ENCODE measurements at regions not wholly inside any gene's neighbourhood (a gene's known extent, or its start where the extent isn't known, plus 50 kb on each side); places are given as distances from the start of the nearest gene placed in this dataset.

- H3K9me3 ChIP-seq (ENCODE audit: control insufficient read depth, insufficient read depth, low read depth, low read length), result no peaks in the 10 kb centered on the region
- no peaks in the 10 kb centered on the region for H3K36me3 ChIP-seq (ENCODE audit: control insufficient read depth, insufficient read depth, low read length)
- H3K27ac ChIP-seq (ENCODE audit: low read depth, low read length), result no peak overlapping the region
- H3K4me1 ChIP-seq (ENCODE audit: control insufficient read depth, insufficient read depth, low read length), result no peaks in the 10 kb centered on the region
- H3K9ac ChIP-seq (ENCODE audit: low read length), result no peak overlapping the region
- H3K27me3 ChIP-seq (ENCODE audit: control insufficient read depth, insufficient read depth, low read length), result no peaks in the 10 kb centered on the region
- H3K4me3 ChIP-seq (ENCODE audit: low read depth, low read length), result no peak overlapping the region
Observed at GRCh38 chr9:75397836-75398235, 309.5 kb downstream of the OSTF1 start.

- H3K27ac ChIP-seq (ENCODE audit: low read depth, low read length), result no peak overlapping the region
- H3K4me3 ChIP-seq (ENCODE audit: low read depth, low read length), result no peak overlapping the region
- H3K36me3 ChIP-seq (ENCODE audit: control insufficient read depth, insufficient read depth, low read length), result no peaks in the 10 kb centered on the region
- H3K9ac ChIP-seq (ENCODE audit: low read length), result no peak overlapping the region
- no peaks in the 10 kb centered on the region for H3K9me3 ChIP-seq (ENCODE audit: control insufficient read depth, insufficient read depth, low read depth, low read length)
- H3K4me1 ChIP-seq (ENCODE audit: control insufficient read depth, insufficient read depth, low read length), result no peaks in the 10 kb centered on the region
- H3K27me3 ChIP-seq (ENCODE audit: control insufficient read depth, insufficient read depth, low read length), result no peaks in the 10 kb centered on the region
Observed at GRCh38 chr9:75408391-75408790, 320.1 kb downstream of the OSTF1 start.

GRCh38 chr9:75410405-75410804, 322.1 kb downstream of the OSTF1 start:
- Histone ChIP-seq H3K27ac (ENCODE audit: low read depth, low read length) (no peak overlapping the region), H3K4me3 (ENCODE audit: low read depth, low read length) (no peak overlapping the region), H3K9ac (ENCODE audit: low read length) (no peak overlapping the region), H3K27me3 (ENCODE audit: control insufficient read depth, insufficient read depth, low read length) (no peaks in the 10 kb centered on the region), H3K36me3 (ENCODE audit: control insufficient read depth, insufficient read depth, low read length) (no peaks in the 10 kb centered on the region), H3K4me1 (ENCODE audit: control insufficient read depth, insufficient read depth, low read length) (peaks cover 5% of the 10 kb centered on the region; the same call in 1 of the 2 replicates), H3K9me3 (ENCODE audit: control insufficient read depth, insufficient read depth, low read depth, low read length) (no peaks in the 10 kb centered on the region)

- H3K27ac ChIP-seq (ENCODE audit: low read depth, low read length), result no peak overlapping the region
- H3K27me3 ChIP-seq (ENCODE audit: control insufficient read depth, insufficient read depth, low read length), result no peaks in the 10 kb centered on the region
- H3K9me3 ChIP-seq (ENCODE audit: control insufficient read depth, insufficient read depth, low read depth, low read length), result no peaks in the 10 kb centered on the region
- H3K36me3 ChIP-seq (ENCODE audit: control insufficient read depth, insufficient read depth, low read length), result no peaks in the 10 kb centered on the region
- no peak overlapping the region for H3K9ac ChIP-seq (ENCODE audit: low read length)
- H3K4me3 ChIP-seq (ENCODE audit: low read depth, low read length), result no peak overlapping the region
- peaks cover 5% of the 10 kb centered on the region; the same call in 1 of the 2 replicates for H3K4me1 ChIP-seq (ENCODE audit: control insufficient read depth, insufficient read depth, low read length)
Observed at GRCh38 chr9:75414371-75415160, 326.3 kb downstream of the OSTF1 start.

GRCh38 chr9:75417471-75417870, 329.2 kb downstream of the OSTF1 start:
- Histone ChIP-seq H3K9ac (ENCODE audit: low read length) (no peak overlapping the region), H3K36me3 (ENCODE audit: control insufficient read depth, insufficient read depth, low read length) (no peaks in the 10 kb centered on the region), H3K9me3 (ENCODE audit: control insufficient read depth, insufficient read depth, low read depth, low read length) (no peaks in the 10 kb centered on the region), H3K27ac (ENCODE audit: low read depth, low read length) (no peak overlapping the region), H3K4me3 (ENCODE audit: low read depth, low read length) (no peak overlapping the region), H3K4me1 (ENCODE audit: control insufficient read depth, insufficient read depth, low read length) (peaks cover 5% of the 10 kb centered on the region; the same call in 1 of the 2 replicates), H3K27me3 (ENCODE audit: control insufficient read depth, insufficient read depth, low read length) (no peaks in the 10 kb centered on the region)

GRCh38 chr9:75418518-75418917, 330.2 kb downstream of the OSTF1 start:
- Histone ChIP-seq H3K36me3 (ENCODE audit: control insufficient read depth, insufficient read depth, low read length) (no peaks in the 10 kb centered on the region), H3K4me3 (ENCODE audit: low read depth, low read length) (no peak overlapping the region), H3K9ac (ENCODE audit: low read length) (no peak overlapping the region), H3K4me1 (ENCODE audit: control insufficient read depth, insufficient read depth, low read length) (peaks cover 5% of the 10 kb centered on the region; the same call in 1 of the 2 replicates), H3K27me3 (ENCODE audit: control insufficient read depth, insufficient read depth, low read length) (no peaks in the 10 kb centered on the region), H3K9me3 (ENCODE audit: control insufficient read depth, insufficient read depth, low read depth, low read length) (no peaks in the 10 kb centered on the region), H3K27ac (ENCODE audit: low read depth, low read length) (no peak overlapping the region)

GRCh38 chr9:75422944-75423522, 334.7 kb downstream of the OSTF1 start:
- Histone ChIP-seq H3K4me1 (ENCODE audit: control insufficient read depth, insufficient read depth, low read length) (no peaks in the 10 kb centered on the region), H3K4me3 (ENCODE audit: low read depth, low read length) (no peak overlapping the region), H3K9me3 (ENCODE audit: control insufficient read depth, insufficient read depth, low read depth, low read length) (no peaks in the 10 kb centered on the region), H3K27me3 (ENCODE audit: control insufficient read depth, insufficient read depth, low read length) (no peaks in the 10 kb centered on the region), H3K9ac (ENCODE audit: low read length) (no peak overlapping the region), H3K36me3 (ENCODE audit: control insufficient read depth, insufficient read depth, low read length) (no peaks in the 10 kb centered on the region), H3K27ac (ENCODE audit: low read depth, low read length) (no peak overlapping the region)

GRCh38 chr9:75429531-75430475, 341.5 kb downstream of the OSTF1 start:
- no peaks in the 10 kb centered on the region for H3K36me3 ChIP-seq (ENCODE audit: control insufficient read depth, insufficient read depth, low read length)
- no peak overlapping the region for H3K27ac ChIP-seq (ENCODE audit: low read depth, low read length)
- no peak overlapping the region for H3K9ac ChIP-seq (ENCODE audit: low read length)
- no peak overlapping the region for H3K4me3 ChIP-seq (ENCODE audit: low read depth, low read length)
- H3K27me3 ChIP-seq (ENCODE audit: control insufficient read depth, insufficient read depth, low read length), result no peaks in the 10 kb centered on the region
- H3K4me1 ChIP-seq (ENCODE audit: control insufficient read depth, insufficient read depth, low read length), result no peaks in the 10 kb centered on the region
- no peaks in the 10 kb centered on the region for H3K9me3 ChIP-seq (ENCODE audit: control insufficient read depth, insufficient read depth, low read depth, low read length)

- Histone ChIP-seq H3K36me3 (ENCODE audit: control insufficient read depth, insufficient read depth, low read length) (no peaks in the 10 kb centered on the region), H3K27ac (ENCODE audit: low read depth, low read length) (no peak overlapping the region), H3K9ac (ENCODE audit: low read length) (no peak overlapping the region), H3K4me3 (ENCODE audit: low read depth, low read length) (no peak overlapping the region), H3K4me1 (ENCODE audit: control insufficient read depth, insufficient read depth, low read length) (no peaks in the 10 kb centered on the region), H3K27me3 (ENCODE audit: control insufficient read depth, insufficient read depth, low read length) (no peaks in the 10 kb centered on the region), H3K9me3 (ENCODE audit: control insufficient read depth, insufficient read depth, low read depth, low read length) (no peaks in the 10 kb centered on the region)
Observed at GRCh38 chr9:75431375-75431774, 343.1 kb downstream of the OSTF1 start.

- H3K4me1 ChIP-seq (ENCODE audit: control insufficient read depth, insufficient read depth, low read length), result no peaks in the 10 kb centered on the region
- H3K27ac ChIP-seq (ENCODE audit: low read depth, low read length), result no peak overlapping the region
- H3K9ac ChIP-seq (ENCODE audit: low read length), result no peak overlapping the region
- H3K36me3 ChIP-seq (ENCODE audit: control insufficient read depth, insufficient read depth, low read length), result no peaks in the 10 kb centered on the region
- no peaks in the 10 kb centered on the region for H3K9me3 ChIP-seq (ENCODE audit: control insufficient read depth, insufficient read depth, low read depth, low read length)
- H3K27me3 ChIP-seq (ENCODE audit: control insufficient read depth, insufficient read depth, low read length), result no peaks in the 10 kb centered on the region
- no peak overlapping the region for H3K4me3 ChIP-seq (ENCODE audit: low read depth, low read length)
Observed at GRCh38 chr9:75432386-75432785, 344.1 kb downstream of the OSTF1 start.

GRCh38 chr9:75432888-75433287, 344.6 kb downstream of the OSTF1 start:
- H3K36me3 ChIP-seq (ENCODE audit: control insufficient read depth, insufficient read depth, low read length), result no peaks in the 10 kb centered on the region
- no peaks in the 10 kb centered on the region for H3K9me3 ChIP-seq (ENCODE audit: control insufficient read depth, insufficient read depth, low read depth, low read length)
- H3K4me3 ChIP-seq (ENCODE audit: low read depth, low read length), result no peak overlapping the region
- no peak overlapping the region for H3K9ac ChIP-seq (ENCODE audit: low read length)
- H3K27me3 ChIP-seq (ENCODE audit: control insufficient read depth, insufficient read depth, low read length), result no peaks in the 10 kb centered on the region
- no peak overlapping the region for H3K27ac ChIP-seq (ENCODE audit: low read depth, low read length)
- H3K4me1 ChIP-seq (ENCODE audit: control insufficient read depth, insufficient read depth, low read length), result no peaks in the 10 kb centered on the region
